Chondrocyte (in vitro differentiated cells): ENCODE measurements at regions not wholly inside any gene's neighbourhood (a gene's known extent, or its start where the extent isn't known, plus 50 kb on each side); places are given as distances from the start of the nearest gene placed in this dataset.

ENCODE experiments used
- DNase-seq: peaks from one replicate; pipeline ENCODE4 v3.0.0; 2021; ENCODE audit warnings: mixed read lengths, low spot score
- H3K27ac Mint-ChIP-seq: one replicate; pipeline ENCODE4 v1.8.0; 2021; ENCODE audit warnings: mild to moderate bottlenecking, moderate library complexity, mixed read lengths; ENCODE audit not compliant: unreplicated experiment
- H3K27me3 Mint-ChIP-seq: 2 replicates; pipeline ENCODE4 v1.8.0; 2021; ENCODE audit warnings: low read depth, mixed read lengths
- H3K36me3 Mint-ChIP-seq: 2 replicates; pipeline ENCODE4 v1.8.0; 2021; ENCODE audit warnings: low read depth, mixed read lengths
- H3K4me1 Mint-ChIP-seq: 2 replicates; pipeline ENCODE4 v1.8.0; 2021; ENCODE audit warnings: low read depth, mild to moderate bottlenecking, mixed read lengths
- H3K4me3 Mint-ChIP-seq: one replicate; pipeline ENCODE4 v1.8.0; 2021; ENCODE audit warnings: mild to moderate bottlenecking, moderate library complexity, mixed read lengths; ENCODE audit not compliant: unreplicated experiment
- H3K9me3 Mint-ChIP-seq: 2 replicates; pipeline ENCODE4 v1.8.0; 2021; ENCODE audit warnings: low read depth, mixed read lengths
- CTCF ChIP-seq: fragments of 200-600 bp; sonication (generic); IDR thresholded peaks from 2 replicates; pipeline ENCODE4 v1.5.0; 2021; ENCODE audit warnings: antibody characterized with exemption, mild to moderate bottlenecking, moderate library complexity

DNA sequence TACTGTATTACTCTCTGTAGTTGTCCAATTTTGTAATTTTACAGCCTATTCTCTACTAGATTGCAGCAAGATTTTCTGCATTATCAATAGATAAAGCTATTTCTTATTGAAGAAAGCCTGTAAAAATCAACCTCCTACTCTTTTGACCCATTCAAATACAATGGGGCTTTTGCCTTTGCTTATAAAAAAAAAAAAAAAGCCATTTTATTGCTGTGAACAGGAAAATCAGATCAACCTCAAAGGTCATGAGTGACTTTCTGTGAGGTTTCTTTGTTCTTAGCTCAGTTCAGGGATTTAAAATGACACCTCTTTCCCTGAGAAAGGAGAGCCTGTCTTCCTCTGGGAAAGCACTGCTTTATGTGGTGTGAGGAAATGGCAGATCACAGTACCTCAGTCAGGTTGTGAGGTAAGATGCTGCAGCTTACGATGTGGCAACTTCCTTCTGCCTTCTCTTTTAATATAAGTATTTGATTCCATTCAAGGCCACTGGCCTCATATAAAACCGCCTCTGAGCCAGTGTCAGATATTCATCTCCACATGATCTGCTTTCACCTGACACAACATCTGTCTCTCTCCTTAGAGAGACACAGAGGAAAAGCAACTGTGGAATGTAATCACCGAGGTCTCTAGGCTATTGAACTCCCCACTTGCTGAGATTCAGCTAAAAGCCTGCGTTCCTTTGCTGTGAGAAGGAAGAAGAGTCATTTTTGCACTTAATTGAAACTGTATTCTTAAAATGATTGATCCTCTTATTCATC lies 161.5 kb upstream of the MB21D2 start:
- Mint-ChIP-seq H3K4me3 (no peak overlapping the region), H3K27ac (no peak overlapping the region), H3K9me3 (peaks cover 14% of the 10 kb centered on the region), H3K36me3 (peaks cover 4% of the 10 kb centered on the region), H3K4me1 (no peaks in the 10 kb centered on the region), H3K27me3 (peaks cover 2% of the 10 kb centered on the region)
- no peak for TF ChIP-seq CTCF
- no peak for DNase-seq

GRCh38 chr3:193080821-193081365 lies 160.1 kb upstream of the PLAAT1 start:
- H3K27ac Mint-ChIP-seq: no peak overlapping the region
- H3K36me3 Mint-ChIP-seq: peaks cover 4% of the 10 kb centered on the region
- H3K4me3 Mint-ChIP-seq: no peak overlapping the region
- H3K9me3 Mint-ChIP-seq: peaks cover 16% of the 10 kb centered on the region
- no peaks in the 10 kb centered on the region for H3K27me3 Mint-ChIP-seq
- H3K4me1 Mint-ChIP-seq: no peaks in the 10 kb centered on the region
- TF ChIP-seq CTCF: no peak
- no peak for DNase-seq

GRCh38 chr3:193085655-193086054 lies 155.4 kb upstream of the PLAAT1 start:
- Mint-ChIP-seq H3K4me3 (no peak overlapping the region), H3K27ac (no peak overlapping the region), H3K9me3 (peaks cover 16% of the 10 kb centered on the region), H3K36me3 (peaks cover 4% of the 10 kb centered on the region), H3K27me3 (peaks cover 2% of the 10 kb centered on the region), H3K4me1 (peaks cover under 1% of the 10 kb centered on the region)
- DNase-seq: no peak
- TF ChIP-seq CTCF: no peak

DNA sequence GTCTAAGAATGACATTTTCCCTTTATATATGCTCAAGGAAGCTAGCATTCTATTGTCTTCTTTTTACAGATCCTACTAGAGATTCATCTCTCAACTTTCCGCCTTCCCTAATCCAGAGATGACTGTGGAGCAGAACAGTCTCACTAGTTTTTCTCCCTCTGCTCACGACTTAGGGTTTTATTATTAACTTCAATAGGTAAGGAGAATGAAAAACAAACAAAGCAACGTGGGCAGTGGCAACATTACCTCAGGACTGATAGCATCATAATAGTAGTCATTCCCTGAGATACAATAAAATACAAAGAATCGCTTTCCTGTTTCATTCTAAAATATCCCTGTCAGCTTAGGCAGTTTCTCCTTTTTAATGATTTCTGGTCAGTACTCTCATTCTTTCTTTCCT lies 154.3 kb upstream of the PLAAT1 start:
- Mint-ChIP-seq H3K9me3 (peaks cover 16% of the 10 kb centered on the region), H3K27me3 (peaks cover 2% of the 10 kb centered on the region)

DNA sequence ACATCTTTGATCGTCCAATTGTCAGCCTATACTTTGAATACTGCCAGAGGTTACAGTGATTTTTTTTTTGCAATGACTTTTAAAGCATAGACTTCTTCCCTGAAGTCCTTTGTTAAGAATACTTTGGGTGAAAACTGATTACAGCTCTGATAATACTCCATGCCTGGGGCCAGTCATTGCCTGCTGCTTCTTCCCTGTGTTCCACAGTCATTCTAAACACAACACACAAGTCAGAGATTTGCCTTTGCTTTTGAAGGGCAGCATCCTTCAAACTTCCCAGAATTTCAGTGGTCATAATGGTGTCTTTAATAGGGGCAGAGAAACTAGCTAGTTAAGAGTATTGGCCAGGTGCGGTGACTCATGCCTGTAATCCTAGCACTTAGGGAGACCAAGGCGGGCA lies 153.7 kb upstream of the PLAAT1 start:
- Mint-ChIP-seq H3K27me3 (peaks cover 2% of the 10 kb centered on the region), H3K4me3 (no peak overlapping the region), H3K36me3 (peaks cover 4% of the 10 kb centered on the region), H3K4me1 (peaks cover 6% of the 10 kb centered on the region), H3K27ac (no peak overlapping the region), H3K9me3 (peaks cover 14% of the 10 kb centered on the region)
- TF ChIP-seq CTCF: no peak
- DNase-seq: no peak

More for the DNA sequence above, 154.3 kb upstream of the PLAAT1 start:
- DNase-seq: no peak
- H3K27ac Mint-ChIP-seq: no peak overlapping the region
- H3K4me3 Mint-ChIP-seq: no peak overlapping the region
- H3K4me1 Mint-ChIP-seq: peaks cover 6% of the 10 kb centered on the region
- no peak for TF ChIP-seq CTCF
- peaks cover 4% of the 10 kb centered on the region for H3K36me3 Mint-ChIP-seq
